ENCODE measurements at regions not wholly inside any gene's neighbourhood (a gene's known extent, or its start where the extent isn't known, plus 50 kb on each side); places are given as distances from the start of the nearest gene placed in this dataset.

DNA sequence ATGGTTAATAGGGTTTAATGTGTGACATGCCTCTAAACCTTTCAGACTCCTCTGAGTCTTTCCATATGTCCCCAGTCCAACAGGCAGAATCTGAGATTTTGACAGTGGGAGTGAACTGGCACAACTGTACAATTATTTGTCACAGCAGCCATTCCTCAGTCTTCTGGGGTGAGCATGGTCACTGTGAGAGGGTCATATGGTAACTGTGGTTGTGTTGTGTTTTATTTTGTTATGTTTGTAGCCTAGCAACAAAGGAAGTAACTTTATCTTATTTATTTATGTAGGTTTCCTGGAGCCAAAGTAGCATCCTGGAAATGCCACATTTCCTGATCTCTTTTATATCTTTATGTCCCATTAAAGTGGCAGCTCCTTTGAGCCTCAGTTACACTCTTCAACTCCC, 1067.9 kb downstream of the TTLL7 start:
- TF ChIP-seq CTCF (conservative IDR thresholded peaks at IDR 0.05; ENCODE audit: low read depth, low read length) = no peak
- TF ChIP-seq EZH2 (IDR thresholded peaks at IDR 0.05; ENCODE audit: borderline replicate concordance, low read depth, low read length, poor library complexity, severe bottlenecking) = no peak

Measured in A673 (cell line).